ENCODE measurements at regions not wholly inside any gene's neighbourhood (a gene's known extent, or its start where the extent isn't known, plus 50 kb on each side); places are given as distances from the start of the nearest gene placed in this dataset.

DNA sequence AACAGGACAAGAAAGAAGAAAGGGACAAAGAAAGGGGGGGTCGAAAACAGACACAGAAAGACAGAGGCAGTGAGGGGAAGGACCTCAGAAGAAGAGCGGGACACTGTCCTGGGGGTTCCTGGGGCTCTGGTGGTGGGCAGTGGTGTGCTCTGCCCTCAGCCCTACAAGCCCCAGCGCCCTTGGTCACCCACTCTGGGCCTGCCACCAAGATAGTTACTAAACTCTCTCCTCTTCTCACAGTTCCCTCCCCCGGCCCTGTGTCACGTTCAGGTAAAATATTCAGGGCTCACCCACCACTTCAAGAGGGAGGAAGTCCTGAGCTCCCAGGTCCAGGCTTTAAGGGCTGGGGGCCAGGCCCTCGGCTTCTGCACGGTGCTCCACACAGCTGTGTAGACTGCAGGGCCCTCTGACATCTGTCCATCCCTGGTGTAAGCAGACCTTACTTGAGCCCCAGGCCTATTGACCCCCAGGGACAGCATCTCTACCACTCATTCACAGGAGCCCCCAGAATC lies 87.4 kb downstream of the MRPL14 start:
- no peak for TF ChIP-seq CTCF (IDR thresholded peaks at IDR 0.05)
- TF ChIP-seq POLR2A (IDR thresholded peaks at IDR 0.05) = no peak
